Psoas muscle (tissue), 7 donors: ENCODE measurements at regions not wholly inside any gene's neighbourhood (a gene's known extent, or its start where the extent isn't known, plus 50 kb on each side); places are given as distances from the start of the nearest gene placed in this dataset.

ENCODE experiments used
- ATAC-seq, 4 donors: fragments of 200-7000 bp; cut with Tn5 transposase; one replicate each; pipeline ENCODE4 v1.9.1; 2020; ENCODE audit warnings: moderate library complexity in 3 of 4, mild to moderate bottlenecking in 2 of 4
- DNase-seq, 2 donors: peaks; one replicate each; pipeline ENCODE4 v3.0.0-alpha.2; 2020
- H3K27ac ChIP-seq: fragments of 200-600 bp; one replicate; pipeline ENCODE4 v1.8.0; 2022
- H3K27me3 ChIP-seq, 3 donors: fragments of 200-600 bp in 1 of 3; one replicate each; pipeline versions ENCODE4 v1.6.1 to v1.8.0; 2013 to 2022; ENCODE audit warnings: low read length in 2 of 3, mild to moderate bottlenecking in 2 of 3, moderate library complexity in 1 of 3; ENCODE audit not compliant: insufficient read depth in 3 of 3
- H3K36me3 ChIP-seq, 2 donors: fragments of 200-600 bp in 1 of 2; one replicate each; pipeline versions ENCODE4 v1.6.1 to v1.8.0; 2013 to 2022; ENCODE audit warnings: low read depth in 1 of 2, mild to moderate bottlenecking in 1 of 2, moderate library complexity in 1 of 2; ENCODE audit not compliant: insufficient read depth in 1 of 2
- H3K4me1 ChIP-seq: fragments of 200-600 bp; one replicate; pipeline ENCODE4 v1.8.0; 2022
- H3K4me3 ChIP-seq: fragments of 200-600 bp; one replicate; pipeline ENCODE4 v1.8.0; 2022; ENCODE audit warnings: mild to moderate bottlenecking
- H3K9me3 ChIP-seq: fragments of 200-600 bp; one replicate; pipeline ENCODE4 v1.8.0; 2022
- CTCF ChIP-seq: fragments of 200-600 bp; IDR thresholded peaks from one replicate; pipeline ENCODE4 v1.8.0; 2022; ENCODE audit warnings: antibody characterized with exemption
- WGBS, 3 donors: extraction: QIAGEN DNeasy Blood & Tissue Kit; methylation state at CpG; one replicate each; pipeline versions ENCODE4 v1.1.6 to v1.1.7; 2013; 5-methylcytosine and 5-hydroxymethylcytosine counted together
- intact Hi-C, 2 donors: fragments of 100-400 bp; cut with DNase I; formaldehyde crosslinking; loops; one replicate each; pipeline versions ENCODE4 v1.11.0 to v1.14.2; 2022
- donor health status: healthy with polysubstance abuse.
- donor health status: DM: no; HTN: no; CAD: no; lungs with moderate emphysema.
- donor health status: Bipolar disorder and iron deficiency.
- donor health status: healthy.
- donor health status: DM: yes; HTN: yes; CAD: no.
- donor health status: DM: no; HTN: no; CAD: no.
- donor health status: DM: yes; HTN: yes; CAD: no.

GRCh38 chrX:42673301-42673810 is 104.6 kb downstream of the PPP1R2C start:
- no peak overlapping the region for H3K27ac ChIP-seq
- no peaks in the 10 kb centered on the region for H3K36me3 ChIP-seq
- ATAC-seq: no peak
- H3K4me1 ChIP-seq: no peaks in the 10 kb centered on the region
- H3K4me3 ChIP-seq: no peak overlapping the region
- no peaks in the 10 kb centered on the region for H3K9me3 ChIP-seq
- intact Hi-C loops: no loop called here
- DNase-seq: no peak
- peaks cover 0 to 5% (median 0%) of the 10 kb centered on the region in 3 donors for H3K27me3 ChIP-seq
- no peak for TF ChIP-seq CTCF

DNA sequence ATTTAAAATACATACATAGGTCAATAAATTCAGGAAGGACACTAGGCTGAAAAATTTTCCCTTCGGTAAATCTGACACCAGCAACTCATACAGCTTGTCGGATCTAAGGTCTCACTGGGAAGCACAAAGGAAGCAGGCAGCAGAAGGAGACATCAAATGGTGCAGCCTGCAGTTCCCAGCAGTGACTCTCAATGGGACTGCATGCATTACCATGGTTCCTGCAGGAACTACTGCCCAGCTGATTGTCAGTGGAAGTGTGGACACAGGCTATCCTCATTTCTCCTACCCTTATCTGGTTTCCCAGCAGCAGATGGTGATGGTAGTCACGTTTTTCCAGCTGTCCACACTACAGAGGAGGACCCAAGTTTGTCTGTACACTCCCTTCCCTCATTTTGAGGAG is 113.3 kb downstream of the PPP1R2C start:
- intact Hi-C loops: no loop called here

DNA sequence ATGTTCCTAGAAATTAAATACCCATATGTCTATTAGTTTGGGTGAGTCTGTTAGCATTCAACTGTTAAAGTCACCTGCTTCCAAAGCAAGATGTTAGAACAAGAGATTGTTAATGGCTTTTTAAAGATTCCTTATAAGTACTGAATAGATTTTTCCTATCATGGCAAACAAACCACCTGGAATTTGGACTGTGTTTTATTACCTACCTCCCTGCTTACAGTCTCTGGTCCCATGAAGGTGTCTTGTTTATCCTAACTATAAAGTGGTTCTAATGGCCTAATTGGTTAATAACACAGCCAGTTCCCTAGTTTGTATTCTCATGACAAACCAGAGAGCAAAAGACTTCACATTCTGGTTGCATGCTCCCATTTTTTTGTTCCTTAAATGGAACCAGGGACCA is 149.5 kb downstream of the PPP1R2C start:
- Histone ChIP-seq H3K4me3 (no peak overlapping the region), H3K36me3 (no peaks in the 10 kb centered on the region), H3K27me3 (peaks cover 0 to 8% (median 0%) of the 10 kb centered on the region in 3 donors), H3K4me1 (no peaks in the 10 kb centered on the region), H3K9me3 (no peaks in the 10 kb centered on the region), H3K27ac (no peak overlapping the region)
- intact Hi-C loops: no loop called here
- ATAC-seq: no peak
- TF ChIP-seq CTCF: no peak
- no peak for DNase-seq

More for the DNA sequence above, 113.3 kb downstream of the PPP1R2C start:
- ATAC-seq (no peak), DNase-seq (no peak)
- 45 to 58% (median 49%) methylated on average over 3 of the region's 3 CpGs for WGBS, 3 donors
- no peaks in the 10 kb centered on the region for H3K9me3 ChIP-seq
- no peak for TF ChIP-seq CTCF
- H3K4me1 ChIP-seq: no peaks in the 10 kb centered on the region
- no peaks in the 10 kb centered on the region for H3K36me3 ChIP-seq
- H3K27ac ChIP-seq: no peak overlapping the region
- H3K27me3 ChIP-seq: peaks cover 0 to 4% (median 0%) of the 10 kb centered on the region in 3 donors
- H3K4me3 ChIP-seq: no peak overlapping the region

DNA sequence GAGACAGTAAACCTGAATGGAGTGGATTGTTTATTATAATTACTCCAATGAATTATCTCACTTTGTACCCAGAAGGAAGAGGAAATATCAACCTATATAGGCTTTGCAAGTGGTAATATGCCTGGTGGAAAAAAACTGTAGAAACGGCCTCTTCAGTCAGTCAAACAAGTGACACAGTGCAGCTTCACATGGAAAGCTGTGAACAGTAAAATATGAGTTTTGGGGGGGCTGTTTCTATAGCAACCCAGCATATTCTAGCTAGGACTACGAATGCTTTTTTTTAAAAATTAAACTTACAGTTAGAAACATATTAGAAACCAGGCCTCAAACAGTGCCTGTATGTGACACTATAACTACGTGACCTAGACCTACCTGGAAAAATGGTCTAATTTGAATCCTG is 150.1 kb downstream of the PPP1R2C start:
- intact Hi-C loops: no loop called here
- DNase-seq (no peak), ATAC-seq (no peak)
- H3K36me3 ChIP-seq: no peaks in the 10 kb centered on the region
- WGBS, 3 donors: 58 to 89% (median 81%) methylated on average over 3 of the region's 3 CpGs
- H3K9me3 ChIP-seq: no peaks in the 10 kb centered on the region
- H3K27ac ChIP-seq: no peak overlapping the region
- H3K4me1 ChIP-seq: no peaks in the 10 kb centered on the region
- H3K4me3 ChIP-seq: no peak overlapping the region
- peaks cover 0 to 8% (median 0%) of the 10 kb centered on the region in 3 donors for H3K27me3 ChIP-seq
- TF ChIP-seq CTCF: no peak

- TF ChIP-seq CTCF: no peak
- no peak overlapping the region for H3K4me3 ChIP-seq
- WGBS, 3 donors: 26 to 31% (median 29%) methylated on average over 1 of the region's 1 CpG
- intact Hi-C loops: no loop called here
- no peak for DNase-seq
- no peaks in the 10 kb centered on the region for H3K4me1 ChIP-seq
- H3K9me3 ChIP-seq: no peaks in the 10 kb centered on the region
- no peak overlapping the region for H3K27ac ChIP-seq
- peaks cover 0 to 4% (median 0%) of the 10 kb centered on the region in 3 donors for H3K27me3 ChIP-seq
- H3K36me3 ChIP-seq: no peaks in the 10 kb centered on the region
- no peak for ATAC-seq
Measured at GRCh38 chrX:42624524-42624923, 153.4 kb downstream of the PPP1R2C start.
